ENCODE measurements at regions not wholly inside any gene's neighbourhood (a gene's known extent, or its start where the extent isn't known, plus 50 kb on each side); places are given as distances from the start of the nearest gene placed in this dataset.

DNA sequence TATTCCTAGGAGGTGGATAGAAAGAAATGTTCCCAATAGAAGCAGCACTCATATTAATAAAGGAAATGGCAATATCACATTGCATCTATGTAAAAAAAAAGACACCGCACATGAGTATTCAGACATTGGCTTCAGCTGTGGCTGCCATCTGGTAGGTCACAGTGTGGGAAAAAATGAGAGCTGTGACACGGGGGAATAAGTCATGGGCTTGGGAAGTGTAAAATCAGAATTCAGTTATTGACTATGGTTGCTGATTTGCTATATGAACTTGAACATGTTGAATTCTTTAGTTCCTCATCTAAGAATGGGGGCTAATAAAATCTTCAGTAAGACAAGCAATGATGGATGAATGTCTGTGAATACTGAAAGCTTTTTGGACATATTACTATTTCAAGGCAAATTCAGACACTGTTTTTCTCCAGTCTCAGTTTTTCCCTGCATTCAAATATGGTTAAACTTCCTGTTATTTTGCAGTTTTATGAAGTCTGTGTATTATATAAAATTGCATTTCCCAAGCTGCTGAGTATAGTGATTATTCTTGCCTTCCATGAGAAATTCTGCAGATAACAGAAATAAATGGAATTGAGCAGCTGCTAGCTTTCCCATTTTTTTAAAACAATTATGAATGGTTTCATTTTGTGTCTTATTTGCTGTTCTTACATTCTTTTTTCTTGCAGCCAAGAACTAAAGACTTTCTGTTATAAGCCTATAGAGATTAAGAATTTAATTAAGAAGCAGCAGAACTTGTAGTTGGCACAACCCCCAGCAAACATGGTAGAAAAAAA, 221.0 kb downstream of the ANKRD50 start:
- no peak for DNase-seq

DNA sequence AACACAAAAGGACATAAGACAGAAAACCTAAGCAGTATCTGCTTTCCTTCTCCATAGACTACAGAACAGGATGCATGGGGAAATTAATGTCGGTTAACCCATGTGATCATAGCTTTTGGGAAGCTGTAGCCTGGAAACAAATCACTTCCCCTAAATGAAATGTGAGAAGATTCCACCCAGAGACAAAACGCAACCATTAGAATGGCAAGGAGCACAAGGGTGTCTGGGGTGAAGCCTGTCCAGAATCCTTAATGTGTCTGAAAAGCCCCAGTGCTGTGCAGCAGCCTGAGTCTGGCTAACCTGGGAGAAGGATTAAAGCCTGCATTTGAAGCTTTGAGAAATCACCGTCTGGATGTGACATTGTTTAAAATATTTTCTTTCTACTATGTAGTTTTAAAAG, 213.3 kb downstream of the ANKRD50 start:
- DNase-seq, result no peak

DNA sequence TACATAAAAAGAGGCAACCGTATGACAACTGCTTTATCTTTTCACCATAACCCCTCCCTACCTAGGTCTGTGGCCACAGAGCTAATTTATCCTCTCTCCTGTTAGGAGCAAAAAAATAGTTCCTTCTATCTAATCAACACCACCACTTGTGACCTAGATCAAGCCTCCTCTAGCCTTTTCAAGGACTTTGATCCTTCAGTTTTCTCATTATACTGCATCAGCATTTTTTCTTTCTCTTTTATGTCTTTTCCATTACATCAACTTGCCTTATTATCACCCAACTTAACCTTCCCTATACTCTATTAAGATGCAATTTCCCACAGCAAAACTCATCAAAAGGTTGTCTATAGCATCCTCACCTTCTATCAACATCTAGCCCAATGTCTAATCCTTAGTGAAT, 211.0 kb downstream of the ANKRD50 start:
- no peak for DNase-seq

DNA sequence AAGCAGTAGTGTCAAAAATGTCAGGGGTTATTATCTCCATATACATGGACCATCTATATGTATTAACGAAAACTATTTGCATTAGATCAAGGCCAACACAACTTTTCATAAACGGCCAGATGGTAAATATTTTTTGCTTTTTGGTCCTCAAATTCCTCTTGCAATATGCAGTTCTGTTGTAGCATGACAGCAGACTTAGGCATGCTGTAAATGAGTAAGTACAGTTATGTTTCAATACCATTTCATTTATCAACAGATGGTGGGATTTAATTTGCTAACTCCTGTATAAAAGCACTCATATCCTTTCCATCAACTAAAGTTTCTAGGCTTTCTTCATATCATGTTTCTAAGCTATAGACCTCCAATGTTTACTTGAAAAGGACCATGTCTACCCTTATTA, 208.1 kb downstream of the ANKRD50 start:
- peak; percentile 9 for DNase-seq

DNA sequence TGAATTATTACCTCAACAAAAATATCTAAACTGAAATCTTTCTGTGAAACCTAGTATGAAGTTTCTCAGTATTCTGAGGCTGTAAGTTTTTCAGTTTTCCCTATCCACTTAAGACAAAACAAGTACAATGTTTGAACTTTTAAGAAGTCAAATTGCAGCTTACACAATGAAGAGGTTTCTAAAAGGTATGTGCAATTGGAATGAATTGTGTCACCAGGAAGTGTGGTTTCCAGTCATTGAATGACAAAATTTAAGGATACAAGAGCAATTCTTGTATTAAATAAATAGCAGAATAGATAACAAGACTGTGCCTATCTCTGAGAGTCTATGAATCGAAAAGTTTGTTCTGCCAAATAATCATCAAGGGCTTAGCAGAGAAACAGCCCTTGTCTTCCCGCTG, 207.3 kb downstream of the ANKRD50 start:
- DNase-seq, result no peak

DNA sequence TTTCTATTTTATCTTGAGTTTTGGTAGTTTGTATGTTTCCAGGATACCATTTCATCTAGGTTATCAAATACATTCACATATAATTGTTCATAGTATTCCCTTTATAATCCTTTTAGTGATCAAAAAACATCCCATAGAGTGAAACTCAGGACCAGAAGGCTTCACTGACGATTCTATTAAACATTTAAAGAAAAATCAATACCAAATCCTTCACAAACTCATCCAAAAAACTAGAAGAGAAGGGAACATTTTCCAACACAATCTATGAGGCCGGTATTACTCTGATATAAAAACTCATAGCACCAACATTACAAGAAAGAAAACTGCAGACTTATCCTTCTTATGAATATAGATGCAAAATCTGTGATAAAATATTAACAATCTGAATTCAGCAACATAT, 203.4 kb downstream of the ANKRD50 start:
- DNase-seq, result no peak

DNA sequence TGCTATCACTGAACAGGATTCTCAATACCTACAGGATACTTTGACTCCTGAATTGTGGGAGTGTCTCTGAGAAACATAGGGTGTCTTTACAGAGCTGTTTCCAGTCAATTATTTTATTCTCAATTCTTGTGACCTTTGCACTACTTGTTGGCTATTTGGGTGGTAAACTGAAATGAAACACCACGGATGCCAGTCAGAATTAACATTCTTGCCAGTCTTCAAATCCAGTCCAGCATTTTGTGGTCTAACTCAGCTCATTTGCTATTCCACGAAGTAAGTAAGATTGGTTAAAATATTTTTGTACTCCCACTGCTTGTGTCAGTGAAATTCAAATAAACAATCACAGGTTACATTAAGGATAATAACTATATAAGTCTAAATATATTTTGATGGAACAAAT, 197.9 kb downstream of the ANKRD50 start:
- DNase-seq, result no peak

DNA sequence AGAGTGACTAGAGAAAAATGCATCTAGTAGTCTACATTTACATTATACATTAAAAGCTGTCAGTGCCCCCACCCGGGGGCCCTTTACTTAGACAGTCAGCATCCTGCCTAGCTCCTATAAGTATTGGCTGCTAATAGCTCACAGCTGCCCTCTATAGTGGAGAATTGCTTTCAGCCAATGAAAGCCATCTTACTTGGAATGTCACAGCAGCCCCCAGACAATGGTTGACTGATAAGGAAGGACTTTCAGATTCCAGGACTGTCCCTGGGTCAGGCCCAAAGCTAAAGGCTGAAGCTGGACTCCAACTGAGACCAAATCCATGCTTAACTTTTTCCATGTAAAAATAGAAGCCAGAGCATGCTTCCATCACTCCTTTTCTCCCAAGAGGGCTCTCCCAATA, 196.9 kb downstream of the ANKRD50 start:
- no peak for DNase-seq

DNA sequence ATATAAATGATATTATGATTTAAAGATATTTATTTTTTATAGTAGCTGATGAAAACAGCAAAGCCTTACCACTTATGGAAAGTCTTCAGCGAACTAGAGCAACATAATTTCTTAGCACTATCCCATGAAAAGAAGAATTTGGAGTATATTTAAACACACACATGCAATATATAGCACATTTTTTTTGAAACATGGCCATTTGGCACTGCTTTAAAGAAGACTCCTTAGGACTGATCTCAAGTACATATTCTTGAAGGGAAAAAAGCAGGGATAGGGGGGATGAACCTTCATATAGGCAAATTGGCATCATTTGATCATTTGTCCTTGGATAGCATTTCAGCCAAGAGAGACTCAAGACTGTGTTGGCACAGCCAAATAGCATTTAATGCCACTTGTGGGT, 193.3 kb downstream of the ANKRD50 start:
- DNase-seq, result no peak

DNA sequence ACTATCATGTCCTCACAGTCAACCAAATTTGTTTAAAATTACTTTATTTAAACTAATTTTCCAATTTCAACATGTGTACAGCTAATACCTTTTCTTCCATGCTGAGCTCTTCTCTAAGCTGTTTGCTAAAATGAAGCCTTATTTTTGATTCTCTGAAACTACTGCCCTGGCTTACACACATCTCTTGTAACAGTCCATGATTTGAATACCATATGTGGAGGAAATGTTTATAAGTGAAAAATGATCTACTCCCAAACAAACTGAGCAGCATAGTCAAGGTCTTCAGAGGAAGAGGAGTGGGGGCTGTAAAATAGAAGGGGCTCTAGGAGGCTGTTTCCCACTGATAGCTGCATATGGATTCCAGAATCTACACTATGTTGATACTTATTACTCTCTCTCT, 188.7 kb downstream of the ANKRD50 start:
- DNase-seq, result no peak

DNA sequence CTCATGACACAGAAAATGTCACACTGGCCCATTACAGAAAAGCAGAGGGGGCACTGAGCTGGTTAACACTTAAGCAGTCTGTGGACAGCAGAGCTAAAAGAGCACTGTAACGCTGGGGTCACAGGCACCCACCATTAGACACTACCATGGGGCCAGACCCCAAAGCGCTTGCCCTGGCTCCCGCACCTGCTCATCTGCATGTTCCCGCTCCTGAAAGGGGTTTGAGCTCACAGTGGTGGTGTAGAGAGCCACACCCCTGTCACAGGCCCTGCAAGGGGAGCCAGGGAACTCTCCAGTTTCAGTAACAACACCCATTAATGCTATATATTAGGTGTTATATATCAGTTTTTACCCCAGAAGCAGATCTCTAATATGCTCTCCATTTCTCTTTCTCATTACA, 187.0 kb downstream of the ANKRD50 start:
- DNase-seq, result no peak

DNA sequence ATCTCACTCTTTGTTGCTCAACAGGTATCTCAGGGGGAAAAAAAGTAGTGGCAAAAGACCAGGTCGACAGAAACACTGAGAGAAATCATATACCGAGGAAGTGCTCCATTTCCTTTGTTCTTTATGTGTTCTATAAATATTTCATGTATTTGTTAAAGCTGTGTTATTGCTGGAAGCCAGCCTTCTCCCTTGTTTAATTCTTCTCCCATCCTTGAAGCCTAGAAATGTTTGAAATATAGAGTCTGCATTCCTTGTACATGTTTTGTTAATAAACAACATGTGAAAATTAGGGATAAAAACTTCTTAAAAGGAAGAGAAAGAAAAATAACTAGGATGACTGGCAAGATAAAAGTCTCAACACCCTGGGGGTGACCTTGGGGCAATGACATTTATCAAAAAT, 186.2 kb downstream of the ANKRD50 start:
- DNase-seq, result peak; percentile 29

DNA sequence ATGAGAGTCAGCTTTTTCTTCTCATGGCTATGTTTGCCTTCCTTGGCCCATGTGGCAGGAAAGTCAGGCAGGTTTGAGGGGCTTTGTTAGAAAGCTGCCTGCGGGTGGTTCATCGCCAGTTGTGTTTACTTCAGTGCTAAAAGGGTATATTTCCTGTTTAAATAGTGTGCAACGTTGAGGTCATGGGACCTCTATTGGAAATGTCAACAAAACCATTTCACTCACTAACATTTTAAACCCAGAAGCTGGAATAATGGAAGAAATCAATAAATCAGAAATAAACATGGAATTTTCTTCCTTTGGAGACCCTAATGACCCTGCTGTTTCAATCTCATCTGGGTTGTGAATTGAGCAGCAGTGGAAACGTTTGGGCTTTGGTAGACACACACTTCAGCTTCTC, 185.8 kb downstream of the ANKRD50 start:
- DNase-seq, result no peak

DNA sequence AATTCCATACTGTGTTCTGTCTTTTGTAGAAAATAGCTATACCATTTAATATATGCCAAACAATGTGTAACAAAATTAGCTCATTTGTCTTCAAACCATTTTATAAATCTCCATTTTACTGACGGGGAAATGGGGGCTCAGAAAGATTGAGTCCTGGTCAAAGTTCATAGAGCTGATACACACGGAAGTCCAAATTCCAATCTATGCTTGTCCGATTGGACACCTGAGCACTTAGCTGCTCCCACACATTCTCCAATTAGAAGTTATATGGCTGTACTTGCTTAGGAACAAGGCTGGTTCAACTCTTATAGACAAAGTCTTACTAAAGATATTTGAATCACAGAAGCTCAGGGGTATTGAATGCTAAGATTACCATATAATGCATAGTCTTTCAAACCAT, 185.2 kb downstream of the ANKRD50 start:
- no peak for DNase-seq

DNA sequence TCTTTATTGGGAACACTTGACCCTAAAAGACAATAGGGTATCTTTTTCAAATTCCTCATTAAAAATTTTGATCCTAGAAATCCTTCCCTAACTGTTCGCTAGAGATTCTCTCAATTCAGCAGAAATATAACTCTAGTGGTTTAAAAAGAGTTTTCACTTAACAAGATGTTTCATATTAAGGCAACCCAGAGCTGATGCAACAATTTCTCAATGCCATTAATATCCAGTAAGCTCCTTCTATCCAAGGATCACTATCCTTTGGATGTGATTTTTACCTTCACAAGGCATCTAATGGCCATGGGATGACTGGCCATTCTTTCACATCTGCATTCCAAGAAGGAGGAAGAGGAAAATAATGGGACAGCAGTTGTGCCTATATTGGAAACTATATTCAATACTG, 183.4 kb downstream of the ANKRD50 start:
- no peak for DNase-seq

DNA sequence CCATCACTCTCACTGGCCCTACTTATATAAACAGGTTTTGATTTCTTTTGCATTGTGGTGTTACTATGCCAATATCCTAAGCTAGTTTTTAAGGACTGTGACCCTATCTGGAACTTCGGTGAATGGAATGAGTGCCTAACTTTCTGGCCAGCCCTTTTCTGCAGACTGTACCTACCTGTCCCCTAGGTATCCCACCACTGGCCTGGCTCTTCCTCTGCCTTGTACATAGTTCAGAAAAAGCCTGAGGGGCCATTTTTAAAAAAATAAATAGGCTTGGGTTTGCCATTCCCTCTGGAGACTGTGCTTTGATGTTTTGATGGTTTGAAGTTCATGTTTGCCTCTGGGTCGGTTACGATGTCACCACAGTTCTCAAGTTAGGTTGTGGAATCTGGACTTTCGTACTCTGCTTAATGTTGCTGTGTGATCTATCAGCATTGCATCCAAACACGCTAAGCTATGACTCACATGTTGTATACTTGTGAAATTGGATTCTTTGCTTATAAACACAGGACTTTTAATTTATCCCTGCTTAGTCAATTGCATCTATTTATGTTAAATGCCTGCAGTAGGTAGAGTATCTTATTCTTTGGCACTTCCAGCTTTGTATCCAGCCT, 182.0 kb downstream of the ANKRD50 start:
- no peak for DNase-seq

DNA sequence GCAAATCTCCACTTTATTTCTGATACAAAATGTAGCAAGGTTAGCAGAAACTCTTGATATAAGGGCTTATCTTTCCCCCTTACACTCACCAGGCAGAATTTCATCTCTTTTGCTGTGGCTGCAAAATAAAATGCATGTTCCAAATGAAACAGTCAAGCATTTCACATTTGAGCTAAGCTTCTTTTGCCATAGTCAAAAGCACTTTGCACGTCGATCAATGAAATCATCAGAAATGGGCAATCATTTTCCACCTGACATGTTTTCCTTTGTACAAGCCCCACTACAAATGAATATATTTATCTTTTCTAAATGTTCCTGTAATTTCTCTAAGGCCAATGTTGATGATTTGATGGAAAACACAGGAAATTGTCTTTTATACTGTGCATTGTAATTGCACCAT, 178.4 kb downstream of the ANKRD50 start:
- no peak for DNase-seq

DNA sequence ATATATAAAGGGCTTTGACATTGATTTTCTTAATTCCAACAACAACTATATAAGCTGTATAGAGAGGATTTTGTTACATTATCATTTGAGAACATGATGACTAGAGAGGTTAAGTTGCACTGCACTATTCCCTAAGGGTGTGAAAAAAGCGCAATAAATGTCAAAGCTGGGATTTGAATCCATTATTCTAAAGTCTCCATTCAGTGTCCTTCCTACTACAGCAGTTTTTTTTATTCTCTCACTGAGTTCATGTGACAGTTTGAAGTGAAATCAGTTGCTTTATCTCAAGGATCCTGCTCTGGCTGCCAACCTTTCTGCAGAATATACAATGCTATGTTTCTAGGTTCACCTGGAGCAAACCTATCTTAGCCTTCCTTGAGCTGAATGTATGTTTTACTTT, 177.5 kb downstream of the ANKRD50 start:
- DNase-seq, result no peak

DNA sequence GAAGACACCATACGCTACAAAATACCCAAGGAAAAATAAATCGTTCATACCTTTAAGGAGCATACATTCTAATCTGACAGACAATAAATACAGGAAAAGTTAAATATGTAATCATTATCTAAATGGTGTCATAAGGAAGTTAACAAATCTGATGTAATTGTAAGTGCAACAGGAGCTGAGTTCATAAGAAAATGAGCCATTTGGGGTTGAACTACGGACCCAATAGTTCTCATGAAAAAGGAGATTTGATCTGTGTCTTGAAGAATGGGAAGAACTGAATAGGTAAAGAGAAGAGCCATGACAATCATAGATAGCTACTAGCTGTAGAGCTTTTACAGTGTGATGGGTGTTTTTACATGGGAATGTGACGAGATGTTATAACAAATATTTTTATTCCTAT, 175.6 kb downstream of the ANKRD50 start:
- no peak for DNase-seq

DNA sequence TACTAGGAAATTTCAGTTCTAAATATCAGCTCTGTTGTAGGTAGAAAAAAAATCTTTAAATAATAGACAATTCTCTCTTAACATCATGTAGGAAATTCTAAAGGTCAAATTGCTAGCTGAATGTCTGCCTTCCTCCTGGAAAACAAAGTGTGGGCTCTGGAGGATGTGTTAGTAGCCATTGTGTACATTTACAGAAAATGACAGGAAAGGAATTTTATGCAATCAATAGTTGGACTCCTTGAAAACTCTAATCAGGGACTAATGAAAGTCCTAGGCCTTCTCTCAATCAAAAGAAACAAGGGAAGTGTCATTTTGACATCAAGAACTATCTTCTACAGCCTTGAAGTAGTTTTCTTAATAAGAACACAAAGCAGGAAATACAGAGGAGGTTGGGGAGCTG, 174.6 kb downstream of the ANKRD50 start:
- DNase-seq, result no peak

DNA sequence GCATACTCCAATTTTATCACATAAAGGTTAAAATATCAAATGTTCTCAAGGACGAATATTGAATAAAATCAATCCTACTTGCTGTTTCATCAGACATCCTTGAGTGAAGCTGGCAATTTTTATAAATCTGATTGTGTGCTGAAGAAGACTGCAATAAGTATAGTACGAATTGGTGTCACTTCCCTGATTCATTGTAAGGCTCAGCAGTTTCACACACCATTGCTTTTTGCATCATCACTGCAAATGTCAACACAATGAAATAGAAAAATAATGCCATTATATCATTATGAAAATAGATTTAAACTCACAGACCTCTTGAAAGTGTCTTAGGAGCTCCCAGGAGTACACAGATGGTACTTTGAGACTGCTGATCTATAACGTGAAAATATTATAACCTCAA, 172.5 kb downstream of the ANKRD50 start:
- DNase-seq, result no peak

DNA sequence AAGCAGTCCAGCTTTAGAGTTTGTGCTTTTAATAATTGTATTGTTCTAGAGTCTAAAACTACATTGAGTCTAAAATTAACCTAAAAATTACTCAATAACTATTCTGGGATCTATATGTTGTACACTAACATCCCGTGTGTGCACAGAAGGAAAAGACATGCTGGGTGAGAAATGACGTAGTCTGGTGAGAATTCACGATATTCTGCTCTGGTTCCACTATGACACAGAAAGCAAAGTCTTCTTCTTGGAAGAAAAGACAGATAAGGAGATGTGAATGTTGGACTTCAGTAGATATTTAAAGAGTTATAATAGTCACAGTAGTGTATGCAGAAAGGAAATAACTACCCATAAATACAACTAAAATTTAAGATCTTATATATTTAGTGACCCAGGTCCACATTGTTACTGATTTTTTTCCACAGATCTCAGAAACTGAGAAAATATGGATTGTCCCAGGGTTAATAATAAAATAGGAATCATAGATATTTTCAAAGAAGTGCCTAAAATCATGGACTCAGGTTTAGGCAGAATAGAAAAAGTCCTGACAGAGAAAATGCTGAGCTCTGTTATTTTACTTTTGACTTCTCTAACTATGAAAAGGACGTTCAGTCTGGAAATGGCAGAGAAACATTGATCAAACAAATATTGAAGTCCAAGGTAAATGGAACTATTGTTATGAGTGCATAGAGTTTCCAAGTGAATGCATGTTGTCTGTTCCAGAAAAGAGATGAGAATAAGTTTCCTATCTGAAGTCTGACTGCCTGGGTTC, 170.7 kb downstream of the ANKRD50 start:
- DNase-seq, result peak; percentile 7

DNA sequence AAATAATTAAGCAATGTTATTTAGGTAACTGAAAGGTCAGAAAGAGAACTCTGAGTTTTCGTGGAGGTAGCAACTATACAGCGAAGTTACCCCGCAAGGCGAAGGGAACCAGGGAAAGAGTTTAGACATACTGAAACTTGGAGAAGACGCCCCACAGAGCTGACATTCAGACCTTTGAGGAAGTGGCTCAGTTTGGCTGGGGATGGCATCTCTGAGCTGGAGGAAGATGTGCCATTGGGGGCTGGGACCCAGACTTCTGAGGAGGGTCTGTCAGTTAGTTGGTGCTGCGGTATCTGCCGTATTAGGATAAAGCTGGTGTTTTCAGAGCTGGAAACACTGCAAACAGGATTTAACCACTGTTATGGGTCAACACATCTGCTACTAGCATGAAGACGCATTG, 156.6 kb downstream of the ANKRD50 start:
- no peak for DNase-seq

DNA sequence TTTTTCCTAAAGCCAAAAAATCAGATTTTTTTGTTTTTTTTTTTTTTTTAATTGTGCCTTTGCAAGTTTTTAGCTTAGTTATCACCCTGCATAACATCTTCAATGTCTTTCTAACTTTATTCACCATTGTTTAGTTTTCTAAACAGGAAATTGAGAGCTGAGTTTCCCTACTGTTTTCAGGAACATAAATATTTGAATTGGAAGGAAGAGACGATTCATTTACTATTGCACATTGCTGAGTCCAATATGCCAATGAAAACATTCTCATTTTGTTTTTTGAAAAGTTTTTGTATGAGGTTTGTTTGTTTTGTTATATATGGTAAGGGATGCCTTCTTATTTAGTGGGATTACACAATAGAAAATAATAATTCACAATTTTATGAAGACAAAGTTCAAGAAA, 148.4 kb downstream of the ANKRD50 start:
- no peak for DNase-seq
